Mesenchymal stem cell (in vitro differentiated cells and primary cell): ENCODE measurements at regions not wholly inside any gene's neighbourhood (a gene's known extent, or its start where the extent isn't known, plus 50 kb on each side); places are given as distances from the start of the nearest gene placed in this dataset.
A peak's percentile ranks its signal among the peaks of the same experiment; 100 is the strongest.
"Not testable (repeated sequence)": the region's sequence is repeated elsewhere in the genome, so short reads cannot be mapped to it uniquely, and the experiment has no call there.

Experiments
- DNase-seq: peaks from one replicate; pipeline ENCODE4 v3.0.0-alpha.2; 2013
- H2AFZ ChIP-seq: one replicate; pipeline ENCODE4 v1.6.1; 2013; ENCODE audit warnings: low read depth, mild to moderate bottlenecking, control low read depth, inconsistent platforms, low read length, moderate library complexity
- H2AK5ac ChIP-seq: 2 replicates; pipeline ENCODE4 v1.6.1; 2013; ENCODE audit warnings: low read length, moderate library complexity, mild to moderate bottlenecking, inconsistent platforms; ENCODE audit not compliant: severe bottlenecking
- H2BK120ac ChIP-seq: one replicate; pipeline ENCODE4 v1.6.1; 2013; ENCODE audit warnings: low read depth, mild to moderate bottlenecking, inconsistent platforms, low read length, moderate library complexity
- H2BK12ac ChIP-seq, 2 experiments: one replicate each; pipeline ENCODE4 v1.6.1; 2013; ENCODE audit warnings: inconsistent platforms in 2 of 2, low read length in 2 of 2, mild to moderate bottlenecking in 2 of 2, moderate library complexity in 2 of 2, control low read depth in 1 of 2
- H2BK15ac ChIP-seq: one replicate; pipeline ENCODE4 v1.6.1; 2013; ENCODE audit warnings: mild to moderate bottlenecking, low read depth, inconsistent platforms; ENCODE audit not compliant: poor library complexity, severe bottlenecking
- H2BK5ac ChIP-seq: 2 replicates; pipeline ENCODE4 v1.6.1; 2013; ENCODE audit warnings: low read depth, mild to moderate bottlenecking, low read length, control low read depth, inconsistent platforms; ENCODE audit not compliant: poor library complexity, severe bottlenecking
- H3K14ac ChIP-seq, 2 experiments: one replicate each; pipeline ENCODE4 v1.6.1; 2013; ENCODE audit warnings: inconsistent platforms in 2 of 2, low read length in 2 of 2, control low read depth in 1 of 2, mild to moderate bottlenecking in 1 of 2, moderate library complexity in 1 of 2
- H3K18ac ChIP-seq, 2 experiments: one replicate each; pipeline ENCODE4 v1.6.1; 2013; ENCODE audit warnings: inconsistent platforms in 2 of 2, low read length in 2 of 2, control low read depth in 1 of 2, low read depth in 1 of 2, mild to moderate bottlenecking in 1 of 2
- H3K23ac ChIP-seq, 2 experiments: one replicate each; pipeline ENCODE4 v1.6.1; 2013; ENCODE audit warnings: inconsistent platforms in 2 of 2, low read length in 2 of 2, mild to moderate bottlenecking in 2 of 2, moderate library complexity in 2 of 2, control low read depth in 1 of 2
- H3K27ac ChIP-seq: 2 replicates; pipeline ENCODE4 v1.5.1; 2013; ENCODE audit warnings: mild to moderate bottlenecking, moderate library complexity, low read length, control low read depth, inconsistent platforms; ENCODE audit not compliant: poor library complexity, severe bottlenecking
- H3K27me3 ChIP-seq, 2 experiments: 2 replicates each; pipeline versions ENCODE4 v1.6.1 to v1.7.0; 2013; ENCODE audit warnings: low read length in 2 of 2, mild to moderate bottlenecking in 2 of 2, moderate library complexity in 2 of 2, control low read depth in 1 of 2, inconsistent platforms in 1 of 2; ENCODE audit not compliant: control insufficient read depth in 1 of 2, insufficient read depth in 1 of 2
- H3K36me3 ChIP-seq, 2 experiments: 2 replicates each; pipeline versions ENCODE4 v1.6.1 to v1.7.0; 2013; ENCODE audit warnings: low read length in 2 of 2, control low read depth in 1 of 2, inconsistent platforms in 1 of 2, low read depth in 1 of 2, mild to moderate bottlenecking in 1 of 2; ENCODE audit not compliant: insufficient read depth in 2 of 2, control insufficient read depth in 1 of 2
- H3K4ac ChIP-seq, 2 experiments: one replicate each; pipeline ENCODE4 v1.6.1; 2013; ENCODE audit warnings: inconsistent platforms in 2 of 2, low read length in 2 of 2, mild to moderate bottlenecking in 2 of 2, moderate library complexity in 2 of 2, control low read depth in 1 of 2, low read depth in 1 of 2
- H3K4me1 ChIP-seq: 2 replicates; pipeline ENCODE4 v1.6.1; 2013; ENCODE audit warnings: low read depth, low read length, control low read depth; ENCODE audit not compliant: control insufficient read depth, insufficient read depth
- H3K4me2 ChIP-seq: 2 replicates; pipeline ENCODE4 v1.6.1; 2013; ENCODE audit warnings: low read length, mild to moderate bottlenecking, inconsistent platforms; ENCODE audit not compliant: poor library complexity, severe bottlenecking
- H3K4me3 ChIP-seq, 2 experiments: 2 replicates each; pipeline versions ENCODE4 v1.5.1 to v1.7.0; 2013; ENCODE audit warnings: low read length in 2 of 2, mild to moderate bottlenecking in 2 of 2, control low read depth in 1 of 2, low read depth in 1 of 2; ENCODE audit not compliant: insufficient read depth in 1 of 2
- H3K79me1 ChIP-seq: replicated peaks from 2 replicates; pipeline ENCODE4 v1.6.1; 2013; ENCODE audit warnings: mild to moderate bottlenecking, control low read depth, low read length, inconsistent platforms; ENCODE audit not compliant: poor library complexity, severe bottlenecking
- H3K9ac ChIP-seq: 2 replicates; pipeline ENCODE4 v1.7.0; 2013; ENCODE audit warnings: mild to moderate bottlenecking, low read length, moderate library complexity
- H3K9me3 ChIP-seq: 2 replicates; pipeline ENCODE4 v1.7.0; 2013; ENCODE audit warnings: mild to moderate bottlenecking, low read length; ENCODE audit not compliant: control insufficient read depth
- H4K8ac ChIP-seq: one replicate; pipeline ENCODE4 v1.6.1; 2013; ENCODE audit warnings: inconsistent platforms, mild to moderate bottlenecking, low read length, moderate library complexity
- H4K91ac ChIP-seq: one replicate; pipeline ENCODE4 v1.6.1; 2013; ENCODE audit warnings: mild to moderate bottlenecking, low read length, inconsistent platforms
- WGBS: methylation state at CpG from one replicate; pipeline ENCODE4 v1.1.7; 2013; ENCODE audit warnings: mixed read lengths; 5-methylcytosine and 5-hydroxymethylcytosine counted together

GRCh38 chr13:99677116-99677951 lies 176.1 kb downstream of the TM9SF2 start:
- H3K4me2 ChIP-seq = no peak overlapping the region
- H3K14ac ChIP-seq = no peak overlapping the region
- H2AK5ac ChIP-seq = no peak overlapping the region
- H3K4me1 ChIP-seq = no peaks in the 10 kb centered on the region
- H4K91ac ChIP-seq = no peak overlapping the region
- no peak overlapping the region for H3K27ac ChIP-seq
- no peak overlapping the region for H3K4me3 ChIP-seq
- no peak overlapping the region for H2BK12ac ChIP-seq
- H2BK5ac ChIP-seq = no peak overlapping the region
- no peaks in the 10 kb centered on the region for H3K9me3 ChIP-seq
- no peak overlapping the region for H3K18ac ChIP-seq
- WGBS = 90% methylated on average over 7 of the region's 8 CpGs
- H2BK15ac ChIP-seq = no peak overlapping the region
- peaks cover 0 to 4% of the 10 kb centered on the region in 2 experiments for H3K27me3 ChIP-seq
- H4K8ac ChIP-seq = no peak overlapping the region
- H3K9ac ChIP-seq = peak overlapping the region; percentile 30
- H3K36me3 ChIP-seq = no peaks in the 10 kb centered on the region
- DNase-seq = no peak
- no peak overlapping the region for H3K4ac ChIP-seq
- H2AFZ ChIP-seq = no peak overlapping the region
- H2BK120ac ChIP-seq = no peak overlapping the region
- no peak overlapping the region for H3K23ac ChIP-seq
- H3K79me1 ChIP-seq = no peaks in the 10 kb centered on the region

GRCh38 chr13:99671746-99672145 lies 170.5 kb downstream of the TM9SF2 start:
- H2BK15ac ChIP-seq = no peak overlapping the region
- H2BK12ac ChIP-seq = no peak overlapping the region
- H3K27ac ChIP-seq = no peak overlapping the region
- H3K4ac ChIP-seq = no peak overlapping the region
- no peak overlapping the region for H4K8ac ChIP-seq
- H3K36me3 ChIP-seq = no peaks in the 10 kb centered on the region
- no peak for DNase-seq
- WGBS = 88% methylated on average over 1 of the region's 4 CpGs
- no peak overlapping the region for H3K23ac ChIP-seq
- H3K4me3 ChIP-seq = no peak overlapping the region
- no peak overlapping the region for H2AFZ ChIP-seq
- H3K18ac ChIP-seq = no peak overlapping the region
- H2AK5ac ChIP-seq = no peak overlapping the region
- H2BK120ac ChIP-seq = no peak overlapping the region
- H3K14ac ChIP-seq = no peak overlapping the region
- H3K9ac ChIP-seq = no peak overlapping the region
- no peaks in the 10 kb centered on the region for H3K79me1 ChIP-seq
- no peak overlapping the region for H3K4me2 ChIP-seq
- H4K91ac ChIP-seq = no peak overlapping the region
- no peaks in the 10 kb centered on the region for H3K9me3 ChIP-seq
- H2BK5ac ChIP-seq = no peak overlapping the region
- H3K27me3 ChIP-seq = peaks cover 0 to 4% of the 10 kb centered on the region in 2 experiments
- no peaks in the 10 kb centered on the region for H3K4me1 ChIP-seq

GRCh38 chr13:99669096-99669495 lies 167.8 kb downstream of the TM9SF2 start:
- H3K23ac ChIP-seq, H4K91ac ChIP-seq, H3K4me2 ChIP-seq, H2AK5ac ChIP-seq, H3K4me3 ChIP-seq, H3K27me3 ChIP-seq, H3K14ac ChIP-seq, H3K9ac ChIP-seq, H2BK12ac ChIP-seq, H3K18ac ChIP-seq, H3K9me3 ChIP-seq, H2BK120ac ChIP-seq, H2BK5ac ChIP-seq, H4K8ac ChIP-seq, H2BK15ac ChIP-seq, H3K79me1 ChIP-seq, H3K36me3 ChIP-seq, H3K4ac ChIP-seq, DNase-seq, H3K4me1 ChIP-seq, H2AFZ ChIP-seq, H3K27ac ChIP-seq: not testable (repeated sequence)
- WGBS = 92% methylated on average over 6 of the region's 8 CpGs

GRCh38 chr13:99666146-99666805 lies 165.0 kb downstream of the TM9SF2 start:
- Histone ChIP-seq H2AK5ac (no peak overlapping the region), H3K4ac (no peak overlapping the region), H4K91ac (no peak overlapping the region), H3K79me1 (no peaks in the 10 kb centered on the region), H3K4me1 (no peaks in the 10 kb centered on the region), H2BK5ac (no peak overlapping the region), H2BK15ac (no peak overlapping the region), H2BK12ac (no peak overlapping the region), H3K27ac (no peak overlapping the region), H3K14ac (no peak overlapping the region), H3K36me3 (no peaks in the 10 kb centered on the region), H3K18ac (no peak overlapping the region), H3K23ac (no peak overlapping the region), H3K9me3 (no peaks in the 10 kb centered on the region), H3K4me3 (no peak overlapping the region), H3K4me2 (no peak overlapping the region), H3K27me3 (no peaks in the 10 kb centered on the region), H2AFZ (no peak overlapping the region), H2BK120ac (no peak overlapping the region), H3K9ac (no peak overlapping the region), H4K8ac (no peak overlapping the region)
- DNase-seq = no peak
- 75% methylated on average over 7 of the region's 8 CpGs for WGBS
